ENCODE measurements at regions not wholly inside any gene's neighbourhood (a gene's known extent, or its start where the extent isn't known, plus 50 kb on each side); places are given as distances from the start of the nearest gene placed in this dataset.
A peak's percentile ranks its signal among the peaks of the same experiment; 100 is the strongest.
"Not testable (repeated sequence)": the region's sequence is repeated elsewhere in the genome, so short reads cannot be mapped to it uniquely, and the experiment has no call there.

DNA sequence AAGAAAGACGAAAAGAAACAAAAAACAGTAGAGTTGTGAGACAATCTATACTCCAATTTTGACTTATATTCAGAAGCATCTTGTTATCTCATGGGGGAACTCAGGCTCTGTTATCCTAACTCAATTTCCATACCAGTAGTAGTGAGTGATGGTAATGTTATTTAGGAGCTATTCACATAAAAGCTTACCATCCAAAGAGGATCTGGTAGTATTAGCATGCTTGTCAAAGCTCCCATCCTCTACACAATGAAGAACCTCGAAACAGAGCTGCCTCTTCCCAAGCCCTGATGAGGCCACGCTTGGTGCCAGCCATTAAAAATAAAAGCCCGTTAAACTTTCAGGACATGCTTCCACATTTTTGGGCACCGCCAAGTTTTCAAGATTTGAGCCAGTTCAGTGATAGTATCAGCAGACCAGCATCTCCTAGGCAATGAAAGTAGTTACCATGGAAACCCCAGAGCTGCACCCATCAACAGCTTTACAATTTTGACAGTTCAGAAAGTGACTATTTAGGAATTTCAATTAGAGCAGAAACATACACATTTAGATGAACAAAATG, 173.3 kb downstream of the CD83 start:
- no peak for DNase-seq (ENCODE audit: low read depth in 2 of 2)

DNA sequence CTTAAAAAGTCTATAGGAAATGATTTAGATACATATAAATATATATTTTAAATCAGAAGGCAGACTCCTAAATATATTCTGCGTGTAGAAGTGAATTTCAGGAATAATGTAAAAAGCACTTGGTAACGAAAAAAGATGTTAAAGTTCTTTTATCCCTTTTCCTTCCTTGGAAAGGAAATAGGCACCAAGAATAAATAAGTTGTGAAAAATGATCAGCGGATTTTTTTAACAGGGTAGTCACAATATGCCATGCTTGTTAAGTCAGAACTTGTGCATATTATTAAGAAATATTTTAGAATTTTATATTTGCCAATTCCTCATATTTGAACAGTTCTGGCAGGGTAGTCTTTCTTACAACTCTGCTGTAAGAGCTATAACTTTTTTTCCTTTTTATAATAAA, 173.8 kb downstream of the CD83 start:
- DNase-seq (ENCODE audit: low read depth in 2 of 2) = no peak

DNA sequence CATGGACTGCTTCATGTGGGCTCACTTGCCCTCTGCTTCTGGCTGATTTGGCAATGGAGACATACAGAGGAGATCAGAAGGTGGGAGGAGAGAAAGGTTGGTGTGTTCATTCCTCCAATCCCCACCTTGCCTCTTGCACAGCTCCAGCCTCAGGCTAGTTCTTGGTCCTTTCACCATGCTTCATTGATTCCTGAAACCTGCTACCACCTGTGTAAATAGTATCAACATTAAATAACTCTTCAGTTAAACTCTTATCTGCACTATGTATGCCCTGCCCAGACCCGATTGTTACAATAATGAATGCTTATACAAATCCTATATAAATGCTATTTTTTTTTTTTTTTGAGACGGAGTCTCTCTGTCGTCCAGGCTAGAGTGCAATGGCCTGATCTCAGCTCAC, 174.5 kb downstream of the CD83 start:
- DNase-seq (ENCODE audit: low read depth in 2 of 2) = no peak

- DNase-seq (ENCODE audit: low read depth in 2 of 2) = no peak
These were observed 176.8 kb downstream of the CD83 start for GRCh38 chr6:14294270-14294951.

DNA sequence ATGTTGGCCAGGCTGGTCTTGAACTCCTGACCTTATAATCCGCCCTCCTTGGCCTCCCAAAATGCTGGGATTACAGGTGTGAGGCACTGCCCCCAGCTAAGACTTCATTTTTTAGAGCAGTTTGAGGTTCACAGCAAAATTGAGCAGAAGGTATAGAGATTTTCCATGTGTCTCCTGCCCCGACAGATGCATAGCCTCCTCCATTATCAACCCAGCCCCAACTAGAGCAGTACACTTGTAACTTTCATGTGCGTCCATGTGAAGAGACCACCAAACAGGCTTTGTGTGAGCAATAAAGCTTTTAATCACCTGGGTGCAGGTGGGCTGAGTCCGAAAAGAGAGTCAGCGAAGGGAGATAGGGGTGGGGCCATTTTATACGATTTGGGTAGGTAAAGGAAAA, 179.1 kb downstream of the CD83 start:
- DNase-seq (ENCODE audit: low read depth in 2 of 2) = not testable (repeated sequence)

- not testable (repeated sequence) for DNase-seq (ENCODE audit: low read depth in 2 of 2)
These were observed 179.5 kb downstream of the CD83 start for GRCh38 chr6:14297118-14297517.

GRCh38 chr6:14300189-14300588, 182.6 kb downstream of the CD83 start:
- DNase-seq (ENCODE audit: low read depth in 2 of 2) = not testable (repeated sequence)

DNA sequence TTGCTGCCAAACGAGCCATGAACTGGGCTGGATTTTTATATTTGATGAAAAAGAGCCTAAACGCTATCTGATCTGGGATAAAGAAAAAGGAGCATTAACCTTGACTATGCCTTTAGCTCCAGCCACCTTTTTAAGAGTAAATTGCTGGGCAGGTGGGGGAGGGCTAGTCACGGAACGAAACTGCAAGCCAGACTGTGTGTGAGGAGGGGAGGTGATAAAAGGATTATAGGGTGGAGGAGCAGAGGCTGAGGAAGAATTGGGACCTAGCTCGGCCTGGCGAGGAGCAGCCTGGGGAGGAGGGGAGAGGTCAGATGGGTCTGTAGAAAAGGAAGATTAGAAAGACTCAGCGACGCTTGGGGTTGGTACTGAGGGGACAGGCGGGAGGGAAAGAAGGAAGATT, 183.1 kb downstream of the CD83 start:
- not testable (repeated sequence) for DNase-seq (ENCODE audit: low read depth in 2 of 2)

DNA sequence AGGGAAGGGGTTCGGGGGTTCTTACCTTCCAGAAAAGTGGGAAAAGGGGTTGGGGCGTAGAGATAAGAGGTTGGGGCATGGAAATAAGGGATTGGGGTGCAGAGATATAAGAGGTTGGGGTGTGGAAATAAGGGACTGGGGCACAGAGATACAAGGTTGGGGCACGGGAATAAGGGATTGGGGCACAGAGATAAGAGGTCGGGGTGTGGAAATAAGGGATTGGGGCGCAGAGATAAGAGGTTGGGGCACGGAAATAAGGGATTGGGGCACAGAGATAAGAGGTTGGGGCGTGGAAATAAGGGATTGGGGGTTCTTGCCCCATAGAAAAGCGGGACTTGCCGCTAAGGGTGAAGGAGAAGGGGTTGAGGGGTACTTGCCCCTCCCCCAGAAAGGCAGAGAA, 183.9 kb downstream of the CD83 start:
- not testable (repeated sequence) for DNase-seq (ENCODE audit: low read depth in 2 of 2)

- DNase-seq (ENCODE audit: low read depth in 2 of 2) = peak in 1 of 2 donors; percentile 19
These were observed 187.6 kb downstream of the CD83 start for GRCh38 chr6:14305131-14305530.

GRCh38 chr6:14305624-14306023, 188.1 kb downstream of the CD83 start:
- DNase-seq (ENCODE audit: low read depth in 2 of 2) = no peak

GRCh38 chr6:14306151-14306906, 188.8 kb downstream of the CD83 start:
- no peak for DNase-seq (ENCODE audit: low read depth in 2 of 2)

- no peak for DNase-seq (ENCODE audit: low read depth in 2 of 2)
These were observed 191.9 kb downstream of the CD83 start for GRCh38 chr6:14309516-14309915.

GRCh38 chr6:14309951-14310445, 192.4 kb downstream of the CD83 start:
- no peak for DNase-seq (ENCODE audit: low read depth in 2 of 2)

GRCh38 chr6:14310960-14311359, 193.4 kb downstream of the CD83 start:
- no peak for DNase-seq (ENCODE audit: low read depth in 2 of 2)

- no peak for DNase-seq (ENCODE audit: low read depth in 2 of 2)
These were observed 195.0 kb downstream of the CD83 start for GRCh38 chr6:14312587-14312986.

DNA sequence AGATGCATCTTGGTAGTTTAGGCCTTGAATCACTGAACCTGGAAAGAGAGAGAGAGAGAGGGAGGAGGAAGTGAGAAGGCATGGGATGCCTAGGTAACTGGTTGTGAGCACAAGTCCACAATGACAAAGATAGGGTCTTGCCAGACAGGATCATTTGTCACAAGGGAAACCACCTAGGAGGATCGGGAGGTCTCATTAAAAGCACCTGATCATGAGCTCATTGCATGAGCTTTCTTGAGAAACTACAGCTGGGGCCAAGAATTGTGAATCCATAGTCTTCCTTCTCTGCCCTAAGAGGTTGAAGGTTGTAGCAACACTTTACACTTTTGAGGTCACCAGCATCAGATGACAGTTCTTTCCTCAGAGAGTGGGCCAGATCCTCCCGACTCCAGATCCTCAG, 195.7 kb downstream of the CD83 start:
- no peak for DNase-seq (ENCODE audit: low read depth in 2 of 2)

- no peak for DNase-seq (ENCODE audit: low read depth in 2 of 2)
These were observed 197.8 kb downstream of the CD83 start for GRCh38 chr6:14315353-14315752.

- no peak for DNase-seq (ENCODE audit: low read depth in 2 of 2)
These were observed 199.2 kb downstream of the CD83 start for GRCh38 chr6:14316651-14317386.

DNA sequence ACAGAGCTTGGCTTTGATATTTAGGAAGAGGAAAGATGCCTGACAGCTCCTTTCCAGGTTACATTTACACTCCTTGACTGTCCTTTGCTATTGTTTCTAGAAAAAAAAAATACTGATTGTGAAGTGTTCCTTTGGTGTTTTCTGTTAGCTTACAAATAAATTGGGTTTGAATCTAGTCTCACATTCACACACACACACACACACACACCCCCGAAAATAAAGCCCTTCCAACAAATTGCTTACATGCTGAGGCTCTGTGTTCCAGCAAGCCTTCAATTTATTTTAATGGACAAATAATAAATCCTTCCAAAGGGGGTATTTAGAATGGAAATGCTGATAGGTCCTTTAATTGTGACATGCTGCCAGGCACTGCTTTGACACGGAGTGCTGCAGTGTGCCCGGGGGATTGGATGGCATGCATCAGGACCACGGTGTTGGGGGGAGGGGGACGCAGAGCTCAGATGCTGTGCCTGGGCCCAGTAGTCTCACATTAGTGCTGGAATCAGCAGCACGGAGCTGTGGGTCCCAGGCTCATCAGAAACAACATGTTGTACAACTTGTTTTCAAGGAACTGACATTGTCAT, 199.9 kb downstream of the CD83 start:
- no peak for DNase-seq (ENCODE audit: low read depth in 2 of 2)

- no peak for DNase-seq (ENCODE audit: low read depth in 2 of 2)
These were observed 202.8 kb downstream of the CD83 start for GRCh38 chr6:14320332-14320731.
